ENCODE measurements at regions not wholly inside any gene's neighbourhood (a gene's known extent, or its start where the extent isn't known, plus 50 kb on each side); places are given as distances from the start of the nearest gene placed in this dataset.

- TF ChIP-seq CTCF (IDR thresholded peaks at IDR 0.05; ENCODE audit: low read depth, low read length), result no peak
- Histone ChIP-seq H3K27me3 (no peaks in the 10 kb centered on the region), H3K36me3 (no peaks in the 10 kb centered on the region), H3K4me1 (no peaks in the 10 kb centered on the region), H3K4me3 (ENCODE audit: low read depth, low read length) (no peak overlapping the region), H3K9me3 (no peaks in the 10 kb centered on the region)
- DNase-seq, result no peak
These were observed 65.9 kb upstream of the MANEA start for GRCh38 chr6:95511404-95511803.

- no peak overlapping the region for H3K4me3 ChIP-seq (ENCODE audit: low read depth, low read length)
- DNase-seq, result no peak
- no peak for TF ChIP-seq CTCF (IDR thresholded peaks at IDR 0.05; ENCODE audit: low read depth, low read length)
- H3K9me3 ChIP-seq, result no peaks in the 10 kb centered on the region
- no peaks in the 10 kb centered on the region for H3K36me3 ChIP-seq
- H3K4me1 ChIP-seq, result no peaks in the 10 kb centered on the region
- H3K27me3 ChIP-seq, result no peaks in the 10 kb centered on the region
These were observed 61.4 kb upstream of the MANEA start for GRCh38 chr6:95515975-95516374.

- no peak overlapping the region for H3K4me3 ChIP-seq (ENCODE audit: low read depth, low read length)
- no peak for DNase-seq
- no peak for TF ChIP-seq CTCF (IDR thresholded peaks at IDR 0.05; ENCODE audit: low read depth, low read length)
- no peaks in the 10 kb centered on the region for H3K4me1 ChIP-seq
- H3K9me3 ChIP-seq, result no peaks in the 10 kb centered on the region
- no peaks in the 10 kb centered on the region for H3K36me3 ChIP-seq
- H3K27me3 ChIP-seq, result no peaks in the 10 kb centered on the region
These were observed 60.3 kb upstream of the MANEA start for GRCh38 chr6:95517004-95517403.

GRCh38 chr6:95517568-95517967, 59.8 kb upstream of the MANEA start:
- Histone ChIP-seq H3K4me1 (no peaks in the 10 kb centered on the region), H3K36me3 (no peaks in the 10 kb centered on the region), H3K4me3 (ENCODE audit: low read depth, low read length) (no peak overlapping the region), H3K9me3 (no peaks in the 10 kb centered on the region), H3K27me3 (no peaks in the 10 kb centered on the region)
- no peak for DNase-seq
- TF ChIP-seq CTCF (IDR thresholded peaks at IDR 0.05; ENCODE audit: low read depth, low read length), result no peak

- TF ChIP-seq CTCF (IDR thresholded peaks at IDR 0.05; ENCODE audit: low read depth, low read length), result no peak
- Histone ChIP-seq H3K36me3 (no peaks in the 10 kb centered on the region), H3K4me1 (no peaks in the 10 kb centered on the region), H3K27me3 (no peaks in the 10 kb centered on the region), H3K4me3 (ENCODE audit: low read depth, low read length) (no peak overlapping the region; the same call in 1 of the 2 replicates), H3K9me3 (no peaks in the 10 kb centered on the region)
- DNase-seq, result peak; percentile 5
These were observed 58.6 kb upstream of the MANEA start for GRCh38 chr6:95518630-95519227.

- TF ChIP-seq CTCF (IDR thresholded peaks at IDR 0.05; ENCODE audit: low read depth, low read length), result no peak
- DNase-seq, result peak; percentile 16
- no peaks in the 10 kb centered on the region for H3K4me1 ChIP-seq
- no peaks in the 10 kb centered on the region for H3K27me3 ChIP-seq
- H3K36me3 ChIP-seq, result no peaks in the 10 kb centered on the region
- H3K9me3 ChIP-seq, result no peaks in the 10 kb centered on the region
- H3K4me3 ChIP-seq (ENCODE audit: low read depth, low read length), result no peak overlapping the region
These were observed 57.9 kb upstream of the MANEA start for GRCh38 chr6:95519228-95520037.

Data from BE2C (cell line).